ENCODE measurements at regions not wholly inside any gene's neighbourhood (a gene's known extent, or its start where the extent isn't known, plus 50 kb on each side); places are given as distances from the start of the nearest gene placed in this dataset.
A peak's percentile ranks its signal among the peaks of the same experiment; 100 is the strongest.

DNA sequence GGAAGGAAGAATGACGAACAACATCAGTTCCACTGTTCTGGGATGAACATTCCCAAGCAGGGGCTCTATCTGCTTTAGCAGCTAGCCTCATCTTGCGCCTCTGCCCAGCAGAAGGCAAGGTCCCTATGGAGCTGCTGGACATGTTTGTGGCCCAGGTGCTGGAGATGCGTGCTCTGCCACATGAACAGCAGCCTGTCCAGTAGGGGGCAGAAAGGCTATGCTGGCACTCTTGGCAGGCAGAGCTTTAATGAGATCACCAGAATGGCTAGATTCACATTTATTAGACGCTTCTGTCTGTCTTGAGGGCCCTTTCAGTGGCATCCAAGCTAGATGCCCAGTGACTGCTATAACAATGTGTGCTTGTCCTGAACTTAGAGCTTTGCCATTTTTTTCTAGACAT lies 1826.0 kb downstream of the STIM2 start:
- 0 out of 4 replicates have a peak overlapping the region, but pooled peaks of 1 of the 2 experiments have one; percentile 46 for H3K4me3 ChIP-seq (ENCODE audit: low read depth in 2 of 2, low read length in 1 of 2)
- H3K27ac ChIP-seq (ENCODE audit: low read depth in 2 of 2, low read length in 1 of 2) = no peak overlapping the region
- no peaks in the 10 kb centered on the region for H3K36me3 ChIP-seq (replicated peaks in 1 of 2; ENCODE audit: control insufficient read depth in 1 of 2, insufficient read depth in 2 of 2, low read length in 1 of 2)
- 7% methylated on average over 2 of the region's 4 CpGs for WGBS (ENCODE audit: low lambda C conversion rate)
- ChIA-PET POLR2A (no interaction called here), CTCF (interaction anchor here (1.1 to 1.6 kb wide), 3 partner anchors 14 to 61 kb away, joined by 3 to 7 read pairs (median 3); no protein-coding TSS in a partner anchor)
- H3K9ac ChIP-seq = no peak overlapping the region
- H3K9me2 ChIP-seq = no peaks in the 10 kb centered on the region
- no peak overlapping the region for H3K4me2 ChIP-seq
- H3K9me3 ChIP-seq = no peaks in the 10 kb centered on the region
- TF ChIP-seq RAD21 (IDR thresholded peaks at IDR 0.05; ENCODE audit: low read length) = peak; percentile 51
- TF ChIP-seq, protein P1, sequence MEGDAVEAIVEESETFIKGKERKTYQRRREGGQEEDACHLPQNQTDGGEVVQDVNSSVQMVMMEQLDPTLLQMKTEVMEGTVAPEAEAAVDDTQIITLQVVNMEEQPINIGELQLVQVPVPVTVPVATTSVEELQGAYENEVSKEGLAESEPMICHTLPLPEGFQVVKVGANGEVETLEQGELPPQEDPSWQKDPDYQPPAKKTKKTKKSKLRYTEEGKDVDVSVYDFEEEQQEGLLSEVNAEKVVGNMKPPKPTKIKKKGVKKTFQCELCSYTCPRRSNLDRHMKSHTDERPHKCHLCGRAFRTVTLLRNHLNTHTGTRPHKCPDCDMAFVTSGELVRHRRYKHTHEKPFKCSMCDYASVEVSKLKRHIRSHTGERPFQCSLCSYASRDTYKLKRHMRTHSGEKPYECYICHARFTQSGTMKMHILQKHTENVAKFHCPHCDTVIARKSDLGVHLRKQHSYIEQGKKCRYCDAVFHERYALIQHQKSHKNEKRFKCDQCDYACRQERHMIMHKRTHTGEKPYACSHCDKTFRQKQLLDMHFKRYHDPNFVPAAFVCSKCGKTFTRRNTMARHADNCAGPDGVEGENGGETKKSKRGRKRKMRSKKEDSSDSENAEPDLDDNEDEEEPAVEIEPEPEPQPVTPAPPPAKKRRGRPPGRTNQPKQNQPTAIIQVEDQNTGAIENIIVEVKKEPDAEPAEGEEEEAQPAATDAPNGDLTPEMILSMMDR (IDR thresholded peaks at IDR 0.05) = peak; percentile 61
- TF ChIP-seq, protein P2, sequence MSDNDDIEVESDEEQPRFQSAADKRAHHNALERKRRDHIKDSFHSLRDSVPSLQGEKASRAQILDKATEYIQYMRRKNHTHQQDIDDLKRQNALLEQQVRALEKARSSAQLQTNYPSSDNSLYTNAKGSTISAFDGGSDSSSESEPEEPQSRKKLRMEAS (IDR thresholded peaks at IDR 0.05; ENCODE audit: low read depth) = 0 out of 2 replicates have a peak, but pooled peaks have one; percentile 37
- TF ChIP-seq TEAD4 (IDR thresholded peaks at IDR 0.05; ENCODE audit: borderline replicate concordance, insufficient read depth) = no peak
- peak; percentile 39 for TF ChIP-seq SMC3 (IDR thresholded peaks at IDR 0.05; ENCODE audit: low read depth, low read length)
- no peak for TF ChIP-seq TCF12 (IDR thresholded peaks at IDR 0.05)
- H4K20me1 ChIP-seq (ENCODE audit: insufficient read depth) = no peaks in the 10 kb centered on the region
- H3F3A ChIP-seq (replicated peaks; ENCODE audit: insufficient read depth) = no peaks in the 10 kb centered on the region
- H3K79me2 ChIP-seq (ENCODE audit: insufficient read depth) = no peaks in the 10 kb centered on the region
- no peaks in the 10 kb centered on the region for H3K27me3 ChIP-seq (ENCODE audit: insufficient read depth)
- H3K4me1 ChIP-seq (ENCODE audit: control insufficient read depth in 1 of 2, insufficient read depth in 2 of 2, low read depth in 1 of 2, low read length in 1 of 2) = no peaks in the 10 kb centered on the region
- H2AFZ ChIP-seq (ENCODE audit: low read depth) = no peak overlapping the region
- DNase-seq = peak; percentile 19

DNA sequence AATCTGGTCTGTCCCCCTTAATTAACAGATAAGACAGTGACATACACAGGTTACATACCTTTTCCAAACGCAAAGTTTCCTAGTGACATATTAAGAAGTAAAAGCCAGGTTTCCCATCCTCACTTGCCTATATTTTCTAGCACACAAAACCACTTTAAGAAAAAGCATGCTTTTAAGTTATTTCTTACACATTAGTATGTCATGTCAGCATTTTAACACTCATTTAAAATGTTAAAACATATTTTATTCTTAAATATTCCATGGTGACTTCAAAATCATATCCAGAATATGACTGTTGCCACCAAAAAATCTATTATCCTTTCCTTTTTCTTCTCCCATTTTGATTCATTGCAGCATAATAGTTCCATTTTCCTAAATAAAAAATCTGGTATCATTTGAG lies 1830.2 kb downstream of the STIM2 start:
- WGBS (ENCODE audit: low lambda C conversion rate) = 15% methylated on average over 1 of the region's 1 CpG
- CTCF ChIA-PET = no interaction called here
- Histone ChIP-seq H2AFZ (ENCODE audit: low read depth) (no peak overlapping the region), H3K27ac (ENCODE audit: low read depth in 2 of 2, low read length in 1 of 2) (no peak overlapping the region), H3K36me3 (replicated peaks in 1 of 2; ENCODE audit: control insufficient read depth in 1 of 2, insufficient read depth in 2 of 2, low read length in 1 of 2) (no peaks in the 10 kb centered on the region), H3K4me2 (no peak overlapping the region), H3K27me3 (ENCODE audit: insufficient read depth) (no peaks in the 10 kb centered on the region), H3K9ac (no peak overlapping the region), H3K4me3 (ENCODE audit: low read depth in 2 of 2, low read length in 1 of 2) (no peak overlapping the region), H3F3A (replicated peaks; ENCODE audit: insufficient read depth) (no peaks in the 10 kb centered on the region), H3K79me2 (ENCODE audit: insufficient read depth) (no peaks in the 10 kb centered on the region), H3K4me1 (ENCODE audit: control insufficient read depth in 1 of 2, insufficient read depth in 2 of 2, low read depth in 1 of 2, low read length in 1 of 2) (no peaks in the 10 kb centered on the region), H3K9me2 (no peaks in the 10 kb centered on the region), H3K9me3 (no peaks in the 10 kb centered on the region), H4K20me1 (ENCODE audit: insufficient read depth) (no peaks in the 10 kb centered on the region)
- DNase-seq = no peak
- no peak for TF ChIP-seq GATA2 (CRISPR knock-in tag; IDR thresholded peaks at IDR 0.05)
- POLR2A ChIA-PET = no interaction called here

DNA sequence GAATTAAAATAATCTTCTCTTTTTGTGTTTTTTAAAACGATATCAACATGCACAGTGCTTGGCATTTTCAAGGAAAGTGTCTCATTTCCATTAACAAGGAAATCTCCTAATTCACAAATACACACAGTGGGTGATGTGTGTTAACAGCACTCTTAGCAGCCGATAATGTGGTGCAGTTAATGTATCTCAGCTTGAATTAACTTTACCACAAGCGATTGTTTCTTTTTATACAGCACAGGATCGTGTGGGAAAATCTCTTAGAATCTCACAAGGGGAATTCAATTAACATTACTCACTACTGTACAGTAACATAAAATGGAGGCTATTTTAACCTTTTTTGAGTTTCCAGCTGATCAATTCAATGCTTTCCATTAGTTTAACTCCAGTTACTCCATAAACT lies 1841.9 kb downstream of the STIM2 start:
- Histone ChIP-seq H3K36me3 (replicated peaks in 1 of 2; ENCODE audit: control insufficient read depth in 1 of 2, insufficient read depth in 2 of 2, low read length in 1 of 2) (no peaks in the 10 kb centered on the region), H3K9ac (no peak overlapping the region), H3K27ac (ENCODE audit: low read depth in 2 of 2, low read length in 1 of 2) (no peak overlapping the region), H4K20me1 (ENCODE audit: insufficient read depth) (no peaks in the 10 kb centered on the region), H3K4me2 (no peak overlapping the region), H3K27me3 (ENCODE audit: insufficient read depth) (no peaks in the 10 kb centered on the region), H2AFZ (ENCODE audit: low read depth) (no peak overlapping the region), H3K79me2 (ENCODE audit: insufficient read depth) (no peaks in the 10 kb centered on the region), H3K4me3 (ENCODE audit: low read depth in 2 of 2, low read length in 1 of 2) (no peak overlapping the region), H3K9me2 (no peaks in the 10 kb centered on the region), H3K9me3 (no peaks in the 10 kb centered on the region), H3K4me1 (ENCODE audit: control insufficient read depth in 1 of 2, insufficient read depth in 2 of 2, low read depth in 1 of 2, low read length in 1 of 2) (no peaks in the 10 kb centered on the region), H3F3A (replicated peaks; ENCODE audit: insufficient read depth) (no peaks in the 10 kb centered on the region)
- TF ChIP-seq, protein P2 (IDR thresholded peaks at IDR 0.05; ENCODE audit: low read depth) = no peak
- no peak for TF ChIP-seq POLR2AphosphoS5 (IDR thresholded peaks at IDR 0.05; ENCODE audit: low read depth, low read length)
- POLR2A ChIA-PET = no interaction called here
- CTCF ChIA-PET = no interaction called here
- no peak for DNase-seq
- 0% methylated on average over 4 of the region's 4 CpGs for WGBS (ENCODE audit: low lambda C conversion rate)

All from SK-N-SH (cell line).